Inflammatory macrophage (primary cell): ENCODE measurements at regions not wholly inside any gene's neighbourhood (a gene's known extent, or its start where the extent isn't known, plus 50 kb on each side); places are given as distances from the start of the nearest gene placed in this dataset.
A peak's percentile ranks its signal among the peaks of the same experiment; 100 is the strongest.
"Not testable (repeated sequence)": the region's sequence is repeated elsewhere in the genome, so short reads cannot be mapped to it uniquely, and the experiment has no call there.

Experiments used
- DNase-seq, 2 donors: peaks; one replicate each; pipeline ENCODE4 v3.0.0-alpha.2; 2020 to 2022

GRCh38 chr14:71165121-71166031, 258.1 kb downstream of the PCNX1 start:
- no peak for DNase-seq

GRCh38 chr14:71166180-71166837, 259.1 kb downstream of the PCNX1 start:
- DNase-seq: peak; percentile 24 to 50

GRCh38 chr14:71167325-71167950, 260.2 kb downstream of the PCNX1 start:
- not testable (repeated sequence) for DNase-seq

GRCh38 chr14:71168161-71168560, 260.9 kb downstream of the PCNX1 start:
- not testable (repeated sequence) for DNase-seq

GRCh38 chr14:71168564-71169427, 261.5 kb downstream of the PCNX1 start:
- no peak for DNase-seq

- no peak for DNase-seq
Measured at GRCh38 chr14:71169861-71170260, 262.6 kb downstream of the PCNX1 start.

GRCh38 chr14:71175491-71175890, 268.2 kb downstream of the PCNX1 start:
- DNase-seq: no peak

GRCh38 chr14:71179066-71179465, 271.8 kb downstream of the PCNX1 start:
- no peak for DNase-seq

- no peak for DNase-seq
Measured at GRCh38 chr14:71180397-71180796, 273.1 kb downstream of the PCNX1 start.

GRCh38 chr14:71181215-71182003, 274.1 kb downstream of the PCNX1 start:
- no peak for DNase-seq

- no peak for DNase-seq
Measured at GRCh38 chr14:71183876-71184689, 276.8 kb downstream of the PCNX1 start.

- no peak for DNase-seq
Measured at GRCh38 chr14:71185637-71186036, 278.4 kb downstream of the PCNX1 start.

- DNase-seq: no peak
Measured at GRCh38 chr14:71187633-71188356, 280.5 kb downstream of the PCNX1 start.

GRCh38 chr14:71190770-71191374, 283.6 kb downstream of the PCNX1 start:
- DNase-seq: no peak

GRCh38 chr14:71193663-71194062, 286.4 kb downstream of the PCNX1 start:
- DNase-seq: no peak

- no peak for DNase-seq
Measured at GRCh38 chr14:71194251-71194650, 287.0 kb downstream of the PCNX1 start.

GRCh38 chr14:71196921-71197320, 289.7 kb downstream of the PCNX1 start:
- no peak for DNase-seq

- no peak for DNase-seq
Measured at GRCh38 chr14:71198687-71199086, 291.4 kb downstream of the PCNX1 start.

GRCh38 chr14:71201840-71202239, 294.6 kb downstream of the PCNX1 start:
- DNase-seq: no peak

- DNase-seq: no peak
Measured at GRCh38 chr14:71202881-71203280, 295.6 kb downstream of the PCNX1 start.
